ENCODE measurements at regions not wholly inside any gene's neighbourhood (a gene's known extent, or its start where the extent isn't known, plus 50 kb on each side); places are given as distances from the start of the nearest gene placed in this dataset.

DNA sequence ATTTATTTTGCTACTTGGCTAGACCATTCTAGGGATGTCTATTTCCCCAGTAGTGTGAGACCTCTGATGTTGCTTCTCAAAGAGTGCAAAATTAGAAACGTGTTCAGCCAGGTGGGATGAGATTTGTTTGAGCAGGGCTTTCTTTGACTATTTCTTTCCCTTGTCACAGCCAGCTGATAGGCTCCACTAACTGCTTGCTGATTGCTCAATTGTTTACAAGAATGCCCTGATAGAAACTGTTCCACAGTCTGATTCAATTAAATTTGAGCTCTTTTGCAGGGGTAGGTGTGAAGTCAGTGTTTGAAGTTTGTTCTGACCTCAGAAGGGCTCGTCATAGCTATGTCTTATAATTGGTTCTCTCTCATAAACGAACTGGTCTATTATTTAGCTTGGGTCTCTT is 220.5 kb downstream of the FNDC1 start:
- DNase-seq (ENCODE audit: low read depth, low spot score), result no peak
- H3K9me3 ChIP-seq (ENCODE audit: insufficient read depth, low read length), result peaks cover 8% of the 10 kb centered on the region; the same call in 1 of the 2 replicates
- no peaks in the 10 kb centered on the region for H3K36me3 ChIP-seq (ENCODE audit: insufficient read depth, insufficient read length, low read length)
- no peak for TF ChIP-seq SUZ12 (IDR thresholded peaks at IDR 0.05; ENCODE audit: extremely low read depth, insufficient read depth, insufficient read length)
- TF ChIP-seq YY1 (IDR thresholded peaks at IDR 0.05; ENCODE audit: insufficient read depth, insufficient read length), result no peak
- no peak for TF ChIP-seq ZNF274 (IDR thresholded peaks at IDR 0.05; ENCODE audit: low read depth, low read length)
- H3K4me3 ChIP-seq (ENCODE audit: insufficient read length, low read depth), result no peak overlapping the region
- H3K4me1 ChIP-seq (ENCODE audit: insufficient read depth, insufficient read length), result no peaks in the 10 kb centered on the region
- no peaks in the 10 kb centered on the region for H3K27me3 ChIP-seq (ENCODE audit: insufficient read depth, insufficient read length)
- H3K9ac ChIP-seq (ENCODE audit: insufficient read length, low read depth), result no peak overlapping the region

DNA sequence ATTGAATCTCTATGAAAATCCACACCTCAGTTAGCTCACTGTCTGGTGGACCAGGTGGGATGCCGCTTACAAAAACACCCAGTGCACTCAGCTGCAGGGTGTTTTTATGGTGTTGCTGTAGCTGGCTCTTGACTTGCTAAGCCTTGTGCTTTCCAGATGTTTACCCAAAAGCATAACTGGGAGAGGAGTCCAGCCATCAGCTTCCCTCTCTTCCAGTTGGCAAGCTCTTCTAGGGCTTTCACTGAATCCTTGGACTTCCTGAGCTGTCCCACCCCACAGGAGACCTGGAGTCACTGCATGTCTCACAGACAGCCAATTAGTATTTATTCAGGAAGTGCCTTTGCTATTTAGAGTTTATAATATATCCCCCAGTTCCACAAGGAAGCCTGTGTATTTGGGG is 210.9 kb downstream of the FNDC1 start:
- H3K36me3 ChIP-seq (ENCODE audit: insufficient read depth, insufficient read length, low read length), result no peaks in the 10 kb centered on the region
- no peak for TF ChIP-seq ZNF274 (IDR thresholded peaks at IDR 0.05; ENCODE audit: low read depth, low read length)
- TF ChIP-seq SUZ12 (IDR thresholded peaks at IDR 0.05; ENCODE audit: extremely low read depth, insufficient read depth, insufficient read length), result no peak
- no peak for TF ChIP-seq YY1 (IDR thresholded peaks at IDR 0.05; ENCODE audit: insufficient read depth, insufficient read length)
- H3K9ac ChIP-seq (ENCODE audit: insufficient read length, low read depth), result no peak overlapping the region
- no peaks in the 10 kb centered on the region for H3K4me1 ChIP-seq (ENCODE audit: insufficient read depth, insufficient read length)
- H3K9me3 ChIP-seq (ENCODE audit: insufficient read depth, low read length), result no peaks in the 10 kb centered on the region
- H3K27me3 ChIP-seq (ENCODE audit: insufficient read depth, insufficient read length), result peaks cover 2% of the 10 kb centered on the region
- H3K4me3 ChIP-seq (ENCODE audit: insufficient read length, low read depth), result no peak overlapping the region
- no peak for DNase-seq (ENCODE audit: low read depth, low spot score)

DNA sequence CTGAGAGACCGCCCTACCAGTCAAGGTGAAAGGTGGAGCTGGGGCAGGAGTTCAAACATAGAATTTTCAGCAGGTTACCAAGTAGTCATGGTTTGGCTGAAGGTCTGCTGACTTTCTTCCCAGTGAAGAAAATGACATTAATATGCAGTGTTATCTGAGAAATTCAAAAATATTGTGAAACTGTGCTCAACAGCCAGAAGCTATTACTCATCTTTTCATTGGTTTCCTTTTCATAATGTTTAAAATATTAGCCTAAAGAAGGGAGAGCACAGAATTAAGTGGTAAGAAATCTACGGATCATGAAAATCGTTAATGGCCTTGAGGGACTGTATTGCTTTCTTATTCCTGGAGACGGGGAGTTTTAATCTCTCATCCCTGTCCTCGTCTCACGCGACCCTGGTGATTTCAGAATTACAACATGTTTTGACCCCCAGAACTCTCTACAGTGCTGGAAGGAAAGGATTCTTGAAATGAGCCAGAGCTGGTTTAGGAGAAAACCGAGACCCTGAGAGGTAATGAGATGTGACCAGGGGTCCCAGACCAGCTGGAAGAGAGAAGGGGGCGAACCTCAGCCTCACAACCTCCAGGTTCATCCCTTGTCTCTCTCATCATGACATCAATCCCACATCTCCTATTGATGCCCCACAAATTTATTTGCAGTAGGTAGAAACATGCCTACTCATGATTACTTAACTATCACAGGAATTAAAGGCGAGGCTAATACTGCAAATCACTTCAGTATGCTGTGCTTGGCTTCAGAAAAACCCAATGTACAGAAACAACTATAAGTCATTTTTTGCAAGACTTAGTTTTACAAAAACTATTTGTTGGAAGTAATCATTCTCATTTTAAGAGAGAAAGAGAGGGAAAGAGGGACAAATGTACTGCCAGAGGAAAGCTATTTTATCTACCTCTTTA is 209.5 kb downstream of the FNDC1 start:
- no peaks in the 10 kb centered on the region for H3K4me1 ChIP-seq (ENCODE audit: insufficient read depth, insufficient read length)
- TF ChIP-seq YY1 (IDR thresholded peaks at IDR 0.05; ENCODE audit: insufficient read depth, insufficient read length), result no peak
- TF ChIP-seq SUZ12 (IDR thresholded peaks at IDR 0.05; ENCODE audit: extremely low read depth, insufficient read depth, insufficient read length), result no peak
- no peak overlapping the region for H3K4me3 ChIP-seq (ENCODE audit: insufficient read length, low read depth)
- H3K9ac ChIP-seq (ENCODE audit: insufficient read length, low read depth), result no peak overlapping the region
- H3K36me3 ChIP-seq (ENCODE audit: insufficient read depth, insufficient read length, low read length), result no peaks in the 10 kb centered on the region
- H3K9me3 ChIP-seq (ENCODE audit: insufficient read depth, low read length), result no peaks in the 10 kb centered on the region
- peaks cover 2% of the 10 kb centered on the region for H3K27me3 ChIP-seq (ENCODE audit: insufficient read depth, insufficient read length)
- no peak for DNase-seq (ENCODE audit: low read depth, low spot score)

DNA sequence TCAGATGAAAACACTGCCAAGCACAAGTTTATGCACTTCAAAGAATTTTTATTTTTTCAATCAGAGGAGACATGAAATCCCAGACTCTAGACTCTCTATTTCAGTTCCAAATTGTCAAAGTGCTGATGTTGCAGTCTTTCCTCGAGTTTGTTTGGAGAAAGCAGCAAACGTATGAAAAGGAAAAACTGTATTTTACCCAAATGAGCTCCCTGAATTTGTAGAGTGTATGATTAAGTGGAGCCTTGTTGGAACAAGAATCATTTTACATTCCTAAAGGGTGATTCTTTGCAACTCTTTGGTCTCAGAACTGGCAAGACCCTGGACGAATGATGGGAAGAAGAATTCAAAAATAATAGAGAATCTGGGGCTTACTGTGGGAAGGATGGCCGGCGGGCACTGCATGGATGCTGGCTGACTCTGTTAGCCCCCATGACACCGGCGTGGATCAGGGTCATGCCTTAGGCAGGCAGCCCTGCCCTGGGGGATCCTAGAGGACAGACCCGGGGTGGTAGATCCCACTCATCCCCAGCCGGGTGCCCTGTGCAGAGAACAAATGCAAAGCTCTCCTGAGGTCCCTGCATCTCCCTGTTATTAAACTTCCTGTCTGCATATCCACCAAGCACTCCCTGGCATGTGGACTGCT is 207.4 kb downstream of the FNDC1 start:
- H3K9me3 ChIP-seq (ENCODE audit: insufficient read depth, low read length), result no peaks in the 10 kb centered on the region
- peaks cover 2% of the 10 kb centered on the region for H3K27me3 ChIP-seq (ENCODE audit: insufficient read depth, insufficient read length)
- no peaks in the 10 kb centered on the region for H3K36me3 ChIP-seq (ENCODE audit: insufficient read depth, insufficient read length, low read length)
- H3K4me1 ChIP-seq (ENCODE audit: insufficient read depth, insufficient read length), result no peaks in the 10 kb centered on the region
- H3K9ac ChIP-seq (ENCODE audit: insufficient read length, low read depth), result no peak overlapping the region
- H3K4me3 ChIP-seq (ENCODE audit: insufficient read length, low read depth), result no peak overlapping the region
- no peak for DNase-seq (ENCODE audit: low read depth, low spot score)
- no peak for TF ChIP-seq YY1 (IDR thresholded peaks at IDR 0.05; ENCODE audit: insufficient read depth, insufficient read length)
- TF ChIP-seq SUZ12 (IDR thresholded peaks at IDR 0.05; ENCODE audit: extremely low read depth, insufficient read depth, insufficient read length), result no peak
- no peak for TF ChIP-seq ZNF274 (IDR thresholded peaks at IDR 0.05; ENCODE audit: low read depth, low read length)

DNA sequence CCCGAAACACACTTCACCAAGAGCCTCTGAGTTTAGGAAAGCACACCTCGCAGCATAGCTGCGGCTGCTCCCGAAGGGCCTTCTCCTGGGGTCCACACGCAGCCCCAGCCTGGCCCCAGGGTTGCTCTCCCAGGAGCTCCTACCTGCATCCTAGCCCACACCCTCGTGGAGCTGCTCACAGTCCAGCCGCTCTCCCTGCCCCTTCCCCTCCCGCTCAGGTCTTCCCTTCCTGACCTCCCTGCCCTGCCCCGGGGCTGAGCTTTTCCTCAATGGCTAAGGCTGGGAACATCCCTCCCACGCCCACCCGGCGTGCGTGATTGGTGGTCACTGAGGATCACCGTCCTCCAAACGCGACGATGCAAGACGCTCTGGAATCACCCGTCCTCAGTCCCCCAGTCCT is 205.8 kb downstream of the FNDC1 start:
- TF ChIP-seq ZNF274 (IDR thresholded peaks at IDR 0.05; ENCODE audit: low read depth, low read length), result no peak
- TF ChIP-seq SUZ12 (IDR thresholded peaks at IDR 0.05; ENCODE audit: extremely low read depth, insufficient read depth, insufficient read length), result no peak
- TF ChIP-seq YY1 (IDR thresholded peaks at IDR 0.05; ENCODE audit: insufficient read depth, insufficient read length), result no peak
- Histone ChIP-seq H3K9me3 (ENCODE audit: insufficient read depth, low read length) (peaks cover 9% of the 10 kb centered on the region; the same call in 1 of the 2 replicates), H3K4me1 (ENCODE audit: insufficient read depth, insufficient read length) (no peaks in the 10 kb centered on the region), H3K36me3 (ENCODE audit: insufficient read depth, insufficient read length, low read length) (no peaks in the 10 kb centered on the region), H3K4me3 (ENCODE audit: insufficient read length, low read depth) (no peak overlapping the region), H3K27me3 (ENCODE audit: insufficient read depth, insufficient read length) (peaks cover 2% of the 10 kb centered on the region), H3K9ac (ENCODE audit: insufficient read length, low read depth) (no peak overlapping the region)
- no peak for DNase-seq (ENCODE audit: low read depth, low spot score)

DNA sequence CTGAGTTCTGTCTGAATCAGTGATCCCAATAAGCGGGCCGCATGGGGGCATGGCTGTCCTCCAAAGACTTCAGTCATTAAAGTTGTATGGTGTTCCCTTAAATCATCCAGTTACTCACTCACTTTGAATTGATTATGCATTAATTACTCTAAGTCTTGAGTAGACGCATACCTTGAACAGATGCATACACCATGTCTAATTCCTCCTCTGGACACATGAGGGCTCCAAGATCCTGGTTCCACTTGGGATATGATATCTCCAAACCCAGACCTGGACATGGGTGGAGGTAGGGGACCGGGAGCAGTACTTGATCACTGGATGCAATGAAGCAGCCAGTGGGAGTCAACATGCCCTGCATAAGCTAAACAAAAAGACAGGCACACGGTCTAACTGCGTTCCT is 204.5 kb downstream of the FNDC1 start:
- H3K9me3 ChIP-seq (ENCODE audit: insufficient read depth, low read length), result peaks cover 15% of the 10 kb centered on the region; the same call in 1 of the 2 replicates
- no peaks in the 10 kb centered on the region for H3K4me1 ChIP-seq (ENCODE audit: insufficient read depth, insufficient read length)
- H3K36me3 ChIP-seq (ENCODE audit: insufficient read depth, insufficient read length, low read length), result no peaks in the 10 kb centered on the region
- TF ChIP-seq YY1 (IDR thresholded peaks at IDR 0.05; ENCODE audit: insufficient read depth, insufficient read length), result no peak
- no peak for TF ChIP-seq ZNF274 (IDR thresholded peaks at IDR 0.05; ENCODE audit: low read depth, low read length)
- no peak for TF ChIP-seq SUZ12 (IDR thresholded peaks at IDR 0.05; ENCODE audit: extremely low read depth, insufficient read depth, insufficient read length)
- DNase-seq (ENCODE audit: low read depth, low spot score), result no peak
- no peaks in the 10 kb centered on the region for H3K27me3 ChIP-seq (ENCODE audit: insufficient read depth, insufficient read length)
- H3K9ac ChIP-seq (ENCODE audit: insufficient read length, low read depth), result no peak overlapping the region
- no peak overlapping the region for H3K4me3 ChIP-seq (ENCODE audit: insufficient read length, low read depth)

DNA sequence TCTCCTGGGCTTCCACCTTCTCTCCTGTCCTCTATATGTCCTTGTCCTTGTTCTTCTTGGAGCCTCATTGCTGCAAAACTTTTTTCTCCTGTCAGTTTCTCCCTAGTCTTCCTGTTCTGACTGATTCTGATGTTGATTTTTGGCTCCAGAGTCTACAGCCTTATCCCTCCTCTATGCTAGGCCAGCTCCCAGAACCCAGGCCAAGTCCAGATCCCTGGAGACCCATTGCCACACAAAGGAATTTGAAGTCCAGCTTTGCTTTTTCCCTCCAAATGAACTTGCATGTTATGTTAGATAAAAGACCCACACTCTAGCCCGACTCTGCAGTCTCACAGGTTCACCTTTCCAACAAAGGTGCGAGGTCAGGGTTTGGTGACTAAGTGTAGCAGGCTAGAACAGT is 203.1 kb downstream of the FNDC1 start:
- Histone ChIP-seq H3K27me3 (ENCODE audit: insufficient read depth, insufficient read length) (no peaks in the 10 kb centered on the region), H3K4me1 (ENCODE audit: insufficient read depth, insufficient read length) (no peaks in the 10 kb centered on the region), H3K4me3 (ENCODE audit: insufficient read length, low read depth) (no peak overlapping the region), H3K9ac (ENCODE audit: insufficient read length, low read depth) (no peak overlapping the region), H3K36me3 (ENCODE audit: insufficient read depth, insufficient read length, low read length) (no peaks in the 10 kb centered on the region), H3K9me3 (ENCODE audit: insufficient read depth, low read length) (peaks cover 15% of the 10 kb centered on the region; the same call in 1 of the 2 replicates)
- no peak for TF ChIP-seq YY1 (IDR thresholded peaks at IDR 0.05; ENCODE audit: insufficient read depth, insufficient read length)
- TF ChIP-seq SUZ12 (IDR thresholded peaks at IDR 0.05; ENCODE audit: extremely low read depth, insufficient read depth, insufficient read length), result no peak
- TF ChIP-seq ZNF274 (IDR thresholded peaks at IDR 0.05; ENCODE audit: low read depth, low read length), result no peak
- DNase-seq (ENCODE audit: low read depth, low spot score), result no peak

All from NT2/D1 (cell line).